Loucy (cell line): ENCODE measurements at regions not wholly inside any gene's neighbourhood (a gene's known extent, or its start where the extent isn't known, plus 50 kb on each side); places are given as distances from the start of the nearest gene placed in this dataset.

Experiments used
- H2AFZ ChIP-seq: fragments of 200-600 bp; sonication (generic); 2 replicates; pipeline ENCODE4 v1.6.0; 2016; ENCODE audit warnings: antibody characterized with exemption, mild to moderate bottlenecking, low read length, moderate library complexity
- H3F3A ChIP-seq: fragments of 200-600 bp; 2 replicates; pipeline ENCODE4 v1.6.0; 2016; ENCODE audit warnings: antibody characterized with exemption, low read depth, mild to moderate bottlenecking
- H3K27me3 ChIP-seq: fragments of 200-600 bp; sonication (generic); 2 replicates; pipeline ENCODE4 v1.6.1; 2014; ENCODE audit warnings: low read length, mild to moderate bottlenecking; ENCODE audit not compliant: insufficient read depth, poor library complexity, severe bottlenecking
- H3K36me3 ChIP-seq: fragments of 200-600 bp; sonication (generic); 2 replicates; pipeline ENCODE4 v1.6.1; 2016; ENCODE audit warnings: low read length; ENCODE audit not compliant: insufficient read depth
- H3K4me1 ChIP-seq: fragments of 200-600 bp; sonication (generic); 2 replicates; pipeline ENCODE4 v1.5.1; 2014; ENCODE audit warnings: low read length, mild to moderate bottlenecking; ENCODE audit not compliant: insufficient read depth, poor library complexity, severe bottlenecking
- H3K4me2 ChIP-seq: fragments of 200-600 bp; sonication (generic); 2 replicates; pipeline ENCODE4 v1.6.0; 2014; ENCODE audit warnings: antibody characterized with exemption, low read length, low read depth, mild to moderate bottlenecking; ENCODE audit not compliant: poor library complexity, severe bottlenecking
- H3K4me3 ChIP-seq: fragments of 200-600 bp; sonication (generic); 2 replicates; pipeline ENCODE4 v1.5.1; 2014; ENCODE audit warnings: low read length, mild to moderate bottlenecking, mixed read lengths; ENCODE audit not compliant: poor library complexity, severe bottlenecking
- H3K79me2 ChIP-seq: fragments of 200-600 bp; sonication (generic); 2 replicates; pipeline ENCODE4 v1.6.1; 2014; ENCODE audit warnings: low read length; ENCODE audit not compliant: insufficient read depth
- H3K9ac ChIP-seq: fragments of 200-600 bp; sonication (generic); 2 replicates; pipeline ENCODE4 v1.6.0; 2014; ENCODE audit warnings: mild to moderate bottlenecking, low read depth, low read length, moderate library complexity; ENCODE audit not compliant: poor library complexity, severe bottlenecking
- H3K9me2 ChIP-seq: fragments of 200-600 bp; sonication (generic); replicated peaks from 2 replicates; pipeline ENCODE4 v1.6.1; 2016; ENCODE audit warnings: low read depth, low read length, mixed read lengths
- H3K9me3 ChIP-seq: fragments of 200-600 bp; sonication (generic); 2 replicates; pipeline ENCODE4 v1.6.1; 2014; ENCODE audit warnings: mild to moderate bottlenecking, antibody characterized with exemption, low read length, low read depth; ENCODE audit not compliant: insufficient read depth
- H4K20me1 ChIP-seq: fragments of 200-600 bp; sonication (generic); 2 replicates; pipeline ENCODE4 v1.6.0; 2014; ENCODE audit warnings: antibody characterized with exemption, low read length, mild to moderate bottlenecking; ENCODE audit not compliant: insufficient read depth, poor library complexity, severe bottlenecking
- CTCF ChIP-seq: fragments of 200-600 bp; sonication (generic); conservative IDR thresholded peaks from 2 replicates; pipeline ENCODE4 v1.5.1; 2014; ENCODE audit warnings: mild to moderate bottlenecking, antibody characterized with exemption, low read length
- EZH2phosphoT487 ChIP-seq: fragments of 200-600 bp; IDR thresholded peaks from 2 replicates; pipeline ENCODE4 v1.6.1; 2018; ENCODE audit warnings: antibody characterized with exemption, mild to moderate bottlenecking, moderate library complexity, borderline replicate concordance

GRCh38 chr13:109568339-109568818 lies 218.0 kb downstream of the IRS2 start:
- no peaks in the 10 kb centered on the region for H3F3A ChIP-seq
- no peak overlapping the region for H3K4me2 ChIP-seq
- H3K4me3 ChIP-seq, result no peak overlapping the region
- no peaks in the 10 kb centered on the region for H3K79me2 ChIP-seq
- no peaks in the 10 kb centered on the region for H3K9me2 ChIP-seq
- no peaks in the 10 kb centered on the region for H3K9me3 ChIP-seq
- no peaks in the 10 kb centered on the region for H3K4me1 ChIP-seq
- TF ChIP-seq EZH2phosphoT487, result no peak
- TF ChIP-seq CTCF, result no peak
- H3K27me3 ChIP-seq, result no peaks in the 10 kb centered on the region
- no peaks in the 10 kb centered on the region for H3K36me3 ChIP-seq
- no peak overlapping the region for H2AFZ ChIP-seq
- H4K20me1 ChIP-seq, result no peaks in the 10 kb centered on the region
- no peak overlapping the region for H3K9ac ChIP-seq

- Histone ChIP-seq H3K36me3 (no peaks in the 10 kb centered on the region), H2AFZ (no peak overlapping the region), H4K20me1 (no peaks in the 10 kb centered on the region), H3K79me2 (no peaks in the 10 kb centered on the region), H3K9me3 (no peaks in the 10 kb centered on the region), H3K9me2 (no peaks in the 10 kb centered on the region), H3K27me3 (no peaks in the 10 kb centered on the region), H3K4me2 (no peak overlapping the region), H3K4me1 (no peaks in the 10 kb centered on the region), H3F3A (no peaks in the 10 kb centered on the region), H3K4me3 (no peak overlapping the region), H3K9ac (no peak overlapping the region)
- TF ChIP-seq CTCF, result no peak
- no peak for TF ChIP-seq EZH2phosphoT487
These were observed 219.1 kb downstream of the IRS2 start for GRCh38 chr13:109567315-109567714.

- no peak overlapping the region for H3K9ac ChIP-seq
- no peak overlapping the region for H2AFZ ChIP-seq
- H3K79me2 ChIP-seq, result no peaks in the 10 kb centered on the region
- H3K4me2 ChIP-seq, result no peak overlapping the region
- no peaks in the 10 kb centered on the region for H3K9me3 ChIP-seq
- no peaks in the 10 kb centered on the region for H4K20me1 ChIP-seq
- no peaks in the 10 kb centered on the region for H3K9me2 ChIP-seq
- H3K36me3 ChIP-seq, result no peaks in the 10 kb centered on the region
- no peaks in the 10 kb centered on the region for H3K27me3 ChIP-seq
- no peak overlapping the region for H3K4me3 ChIP-seq
- TF ChIP-seq EZH2phosphoT487 (no peak), CTCF (no peak)
- no peaks in the 10 kb centered on the region for H3K4me1 ChIP-seq
- no peaks in the 10 kb centered on the region for H3F3A ChIP-seq
These were observed 220.5 kb downstream of the IRS2 start for GRCh38 chr13:109565877-109566276.
